NCI-H69 (cell line): ENCODE measurements at regions not wholly inside any gene's neighbourhood (a gene's known extent, or its start where the extent isn't known, plus 50 kb on each side); places are given as distances from the start of the nearest gene placed in this dataset.
A peak's percentile ranks its signal among the peaks of the same experiment; 100 is the strongest.

Experiments used
- DNase-seq: peaks from one replicate; lab custom pipeline; 2025; lab: John Stamatoyannopoulos, UW

DNA sequence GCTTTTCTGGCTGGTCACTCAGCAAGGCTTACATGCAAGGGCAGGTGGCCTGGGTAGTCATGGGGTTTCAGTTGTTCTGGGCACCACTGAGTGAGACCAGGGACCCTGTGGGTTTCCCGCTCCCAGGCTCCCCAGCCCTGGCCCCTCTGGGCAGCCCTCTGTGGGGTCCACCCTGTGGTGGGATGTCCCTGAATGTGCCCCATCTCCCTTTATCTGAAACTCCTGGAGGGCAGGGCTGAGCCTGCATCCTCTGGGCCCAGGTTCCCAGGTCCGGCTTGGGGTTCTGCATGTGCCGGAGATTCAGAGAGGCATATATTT is 1041.0 kb downstream of the BRD1 start:
- DNase-seq = no peak

DNA sequence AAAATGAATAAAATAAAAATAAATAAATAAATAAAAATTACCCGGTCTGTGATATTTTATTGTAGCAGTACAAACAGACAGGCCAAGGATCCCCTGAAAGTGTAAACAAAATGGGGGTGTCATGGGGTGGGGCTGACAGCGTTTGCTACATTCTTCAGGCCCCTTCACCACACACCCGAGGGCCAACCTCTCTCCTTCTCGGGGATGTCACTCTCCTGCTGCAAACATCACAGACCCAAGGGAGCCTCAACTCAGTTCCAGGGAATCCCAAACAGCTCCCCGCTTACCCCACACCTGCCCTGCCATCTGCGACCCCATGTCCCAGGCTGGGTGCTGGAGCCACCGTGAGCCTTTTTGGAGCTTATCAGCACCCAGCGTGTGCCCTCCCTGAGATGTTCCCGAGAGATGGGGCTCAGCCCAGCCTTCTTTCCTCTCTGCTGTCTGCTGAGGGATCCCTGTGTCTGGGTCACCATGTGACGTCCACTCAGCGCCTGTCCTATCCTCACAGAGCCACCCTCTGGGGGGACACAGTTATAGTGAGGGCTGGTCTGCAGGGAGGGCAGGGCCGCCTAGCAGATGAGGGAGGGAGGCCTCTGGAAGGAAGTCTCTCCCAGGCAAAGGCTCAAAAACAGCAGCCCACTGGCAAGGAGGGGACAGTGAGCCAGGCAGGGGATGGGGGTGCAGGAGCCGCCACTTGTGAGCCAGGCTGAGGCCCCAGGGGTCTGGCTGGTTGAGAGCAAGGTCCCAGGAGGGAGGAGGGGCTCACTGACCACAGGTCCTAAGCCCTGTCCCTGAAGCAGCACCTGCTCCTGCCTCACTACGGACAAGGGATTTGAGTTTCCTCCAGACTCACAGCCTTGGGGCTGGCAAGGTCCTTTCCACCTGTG is 1041.6 kb downstream of the BRD1 start:
- DNase-seq = no peak

DNA sequence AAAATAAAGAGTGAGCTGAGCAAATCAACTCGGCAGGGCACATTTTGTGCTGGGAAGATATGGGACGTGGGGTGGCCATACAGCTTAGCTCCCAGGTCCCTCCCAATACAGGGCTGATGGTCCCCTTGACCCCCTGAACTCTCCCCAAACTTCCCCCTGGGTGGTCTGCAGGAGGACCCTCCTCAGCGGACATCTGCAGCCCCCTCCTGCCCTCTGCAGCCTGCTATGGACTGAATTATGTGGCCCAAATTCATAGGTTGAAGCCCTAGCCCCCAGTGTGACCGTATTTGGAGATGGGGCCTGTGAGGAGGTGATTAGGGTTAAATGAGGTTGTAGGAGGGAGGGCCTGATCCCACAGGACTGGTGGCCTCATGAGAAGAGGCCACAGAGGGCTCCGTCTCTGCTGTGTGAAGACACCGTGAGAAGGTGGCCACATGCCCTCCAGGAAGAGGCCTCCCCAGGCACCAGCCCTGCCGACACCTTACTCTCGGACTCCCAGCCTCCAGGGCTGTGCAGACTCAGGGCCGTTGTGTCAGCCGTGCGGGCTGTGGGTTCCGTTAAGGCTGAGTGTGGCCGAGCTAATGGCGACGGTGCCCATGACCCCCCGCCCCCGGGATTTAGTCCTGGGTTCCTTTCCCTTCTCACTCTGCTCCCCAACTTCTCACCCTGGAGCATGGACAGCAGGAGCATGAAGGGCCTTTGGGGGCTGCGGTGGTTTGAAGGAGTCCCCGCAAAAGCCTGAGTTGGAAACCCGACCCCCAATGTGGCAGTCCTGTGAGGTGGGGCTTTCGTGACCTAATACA is 1042.8 kb downstream of the BRD1 start:
- DNase-seq = no peak

- no peak for DNase-seq
Observed at GRCh38 chr22:48783821-48784266, 1043.8 kb downstream of the BRD1 start.

DNA sequence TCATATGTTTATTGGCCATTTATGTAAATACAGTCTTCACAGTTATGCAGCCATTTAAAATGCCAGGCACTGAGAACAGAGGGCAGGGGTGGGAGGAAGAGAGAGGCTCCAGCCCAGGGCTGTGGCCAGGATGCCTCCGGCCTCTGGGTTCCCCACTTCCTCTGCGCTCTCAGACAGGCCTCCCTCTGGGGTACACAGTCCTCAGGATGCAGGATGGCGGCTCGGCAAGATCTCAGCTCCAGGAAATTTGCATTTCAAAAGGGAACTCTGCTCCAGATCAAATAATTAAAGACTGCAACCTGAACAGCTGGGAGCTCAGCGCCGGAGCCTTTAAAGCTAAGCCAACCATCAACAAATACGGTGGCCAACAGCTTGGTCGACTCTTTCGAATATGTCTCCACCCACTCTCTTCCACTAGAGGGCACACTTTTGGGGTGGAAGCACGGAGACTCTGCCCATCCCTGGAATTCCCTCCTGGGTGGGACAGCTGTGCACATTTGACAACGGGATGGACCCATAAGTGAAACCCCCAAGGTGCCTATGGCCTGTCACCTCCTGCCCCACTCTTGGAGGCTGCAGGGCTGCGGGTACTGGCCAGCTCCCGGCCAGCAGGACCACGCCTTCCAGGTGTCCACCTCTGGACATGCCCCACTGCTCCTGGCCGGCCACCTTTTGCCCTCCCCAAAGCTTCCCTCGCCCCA is 1044.7 kb downstream of the BRD1 start:
- DNase-seq = peak; percentile 56

DNA sequence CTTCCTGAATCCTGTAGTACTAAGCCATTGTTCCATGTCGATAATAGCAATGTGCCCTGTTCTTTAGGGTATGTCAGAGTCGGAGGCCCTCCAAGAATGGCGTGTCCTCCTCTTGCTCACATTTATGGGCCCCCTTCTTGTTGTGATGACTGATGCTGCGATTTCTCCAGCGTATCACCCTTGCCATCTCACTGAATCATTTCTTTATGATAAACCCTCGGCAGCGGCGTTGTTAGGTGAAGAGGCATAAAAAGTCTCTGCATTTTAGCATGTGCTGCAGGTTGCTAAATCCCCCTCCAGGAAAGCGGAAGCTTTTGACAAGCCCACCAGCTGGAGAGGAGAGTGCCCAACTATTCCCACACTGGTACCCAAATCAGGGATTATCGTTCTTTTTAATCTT is 1045.3 kb downstream of the BRD1 start:
- DNase-seq = no peak

- no peak for DNase-seq
Observed at GRCh38 chr22:48781868-48782267, 1045.8 kb downstream of the BRD1 start.

DNA sequence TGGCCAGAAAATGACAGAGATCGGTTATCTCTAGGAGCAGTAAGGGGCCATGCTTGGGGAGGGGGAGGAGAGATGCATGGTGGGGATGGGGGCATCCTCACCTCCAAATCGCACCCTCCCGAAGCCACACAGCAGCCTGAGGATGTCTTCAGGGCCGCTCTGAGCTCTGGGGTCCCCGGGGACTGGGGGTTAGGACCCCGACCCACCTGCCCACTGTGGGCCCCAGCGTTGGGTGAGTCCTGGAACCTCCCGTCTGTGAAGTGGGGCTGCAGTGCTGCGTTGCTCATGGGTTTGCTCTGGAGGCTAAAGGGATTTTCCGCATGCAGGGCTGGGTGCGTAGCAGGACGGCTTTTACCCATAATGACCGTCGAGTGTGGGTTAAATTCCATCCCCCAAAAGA is 1046.3 kb downstream of the BRD1 start:
- DNase-seq = no peak

- no peak for DNase-seq
Observed at GRCh38 chr22:48780597-48781277, 1046.9 kb downstream of the BRD1 start.

- no peak for DNase-seq
Observed at GRCh38 chr22:48779661-48780596, 1047.7 kb downstream of the BRD1 start.

GRCh38 chr22:48779211-48779643 is 1048.4 kb downstream of the BRD1 start:
- DNase-seq = no peak

DNA sequence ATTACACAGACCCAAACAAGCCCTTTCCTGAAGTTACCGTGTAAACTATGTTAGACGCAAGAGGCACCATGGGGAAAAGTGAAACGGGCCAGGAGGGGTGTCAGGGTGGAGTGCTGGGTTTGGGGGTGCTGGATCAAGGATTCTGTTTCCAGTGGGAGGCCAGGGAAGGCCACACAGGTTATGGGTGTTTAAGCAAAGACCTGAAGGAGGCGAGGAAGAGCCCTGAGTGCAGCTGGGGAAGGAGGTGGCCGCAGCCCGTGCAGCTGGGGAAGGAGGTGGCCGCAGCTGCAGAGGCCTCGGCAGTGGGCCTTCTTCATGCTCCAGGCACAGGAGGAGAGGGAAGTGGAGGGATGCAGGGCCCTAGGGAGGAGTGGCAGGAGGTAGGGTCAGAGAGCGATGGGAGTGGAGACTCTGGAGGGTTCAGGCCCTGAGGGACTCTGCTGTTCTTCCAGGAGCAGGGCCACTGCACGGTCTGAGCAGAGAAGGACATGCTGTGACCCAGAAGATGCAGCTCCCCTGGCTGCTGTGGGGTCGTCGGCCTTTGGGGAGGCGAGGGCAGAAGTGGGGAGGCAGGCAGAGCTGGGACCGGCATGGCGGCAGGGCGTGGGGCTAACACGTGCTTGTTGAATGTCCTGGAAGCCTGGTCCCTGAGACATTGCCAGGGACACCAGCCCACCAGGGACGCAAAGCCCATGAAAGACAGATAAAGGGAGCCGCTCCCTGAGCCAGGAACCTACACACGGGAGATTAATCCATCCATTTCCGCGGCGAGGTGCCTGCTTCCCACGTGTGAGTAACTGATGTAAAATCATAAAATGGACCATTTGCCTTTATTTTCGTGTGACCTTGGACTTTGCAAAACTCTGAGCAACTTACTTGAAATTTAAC is 1049.1 kb downstream of the BRD1 start:
- no peak for DNase-seq

DNA sequence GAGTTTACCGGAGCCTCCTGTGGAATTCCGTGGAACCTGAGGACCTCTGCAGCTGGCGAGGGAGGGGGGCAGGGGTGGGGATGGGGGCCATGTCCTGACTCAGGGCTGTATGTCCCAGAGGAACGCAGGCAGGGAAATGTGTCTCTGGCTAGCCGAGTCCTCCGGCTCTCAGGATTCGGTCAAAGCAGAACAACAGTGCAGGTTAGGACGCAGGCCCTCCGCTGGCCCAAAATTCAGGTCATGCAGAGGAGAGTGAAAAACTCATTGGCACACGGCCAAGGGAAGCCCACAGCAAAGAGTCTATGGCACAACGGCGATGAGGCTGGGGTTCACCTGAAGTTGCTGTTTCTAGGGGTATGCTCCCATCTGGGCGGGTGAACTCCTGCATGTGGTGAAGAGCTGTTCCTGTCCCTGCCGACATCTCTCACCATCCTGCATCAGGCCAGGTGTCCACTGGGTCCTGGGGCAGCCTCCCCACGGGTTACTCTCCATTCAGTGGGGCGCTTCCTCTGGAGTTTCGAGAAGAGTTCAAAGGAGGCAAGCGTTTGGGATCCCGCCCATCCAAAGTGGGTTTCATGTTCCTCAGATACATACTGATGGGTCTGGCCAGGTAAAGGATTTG is 1055.3 kb downstream of the BRD1 start:
- DNase-seq = no peak

- DNase-seq = no peak
Observed at GRCh38 chr22:48765595-48765994, 1062.1 kb downstream of the BRD1 start.

- no peak for DNase-seq
Observed at GRCh38 chr22:48761546-48761945, 1066.1 kb downstream of the BRD1 start.

GRCh38 chr22:48760481-48761390 is 1066.9 kb downstream of the BRD1 start:
- DNase-seq = no peak

- no peak for DNase-seq
Observed at GRCh38 chr22:48758881-48759875, 1068.5 kb downstream of the BRD1 start.
